MM.1S (cell line): ENCODE measurements at regions not wholly inside any gene's neighbourhood (a gene's known extent, or its start where the extent isn't known, plus 50 kb on each side); places are given as distances from the start of the nearest gene placed in this dataset.

ENCODE experiments used
- DNase-seq: peaks from one replicate; pipeline ENCODE4 v3.0.0-alpha.2; 2015
- H2AFZ ChIP-seq: fragments of 300-600 bp; sonication (generic); 2 replicates; pipeline ENCODE4 v1.6.0; 2016; ENCODE audit warnings: antibody characterized with exemption, low read length
- H3F3A ChIP-seq: fragments of 300-600 bp; sonication (generic); 2 replicates; pipeline ENCODE4 v1.6.1; 2016; ENCODE audit warnings: mild to moderate bottlenecking, antibody characterized with exemption, low read length, moderate library complexity, mixed read lengths; ENCODE audit not compliant: insufficient read depth
- H3K27ac ChIP-seq: fragments of 300-600 bp; sonication (generic); 2 replicates; pipeline ENCODE4 v1.5.1; 2016; ENCODE audit warnings: mild to moderate bottlenecking, low read length
- H3K27me3 ChIP-seq: fragments of 300-600 bp; sonication (generic); replicated peaks from 2 replicates; pipeline ENCODE4 v1.6.0; 2016; ENCODE audit warnings: low read length; ENCODE audit not compliant: insufficient read depth
- H3K36me3 ChIP-seq: fragments of 300-600 bp; sonication (generic); replicated peaks from 2 replicates; pipeline ENCODE4 v1.6.1; 2016; ENCODE audit warnings: mild to moderate bottlenecking, low read length, mixed read lengths; ENCODE audit not compliant: insufficient read depth
- H3K4me1 ChIP-seq: fragments of 300-600 bp; sonication (generic); 2 replicates; pipeline ENCODE4 v1.6.1; 2016; ENCODE audit warnings: low read length, mixed read lengths
- H3K4me2 ChIP-seq: fragments of 300-600 bp; sonication (generic); 2 replicates; pipeline ENCODE4 v1.6.0; 2016; ENCODE audit warnings: low read depth, low read length
- H3K4me3 ChIP-seq: fragments of 300-600 bp; sonication (generic); 2 replicates; pipeline ENCODE4 v1.5.1; 2016; ENCODE audit warnings: low read length, mixed read lengths
- H3K79me2 ChIP-seq: fragments of 300-600 bp; sonication (generic); 2 replicates; pipeline ENCODE4 v1.6.1; 2016; ENCODE audit warnings: mixed run types, low read length, mixed read lengths
- H3K9ac ChIP-seq: fragments of 300-600 bp; sonication (generic); 2 replicates; pipeline ENCODE4 v1.6.1; 2016; ENCODE audit warnings: low read length, mixed read lengths
- H3K9me2 ChIP-seq: fragments of 300-600 bp; sonication (generic); replicated peaks from 2 replicates; pipeline ENCODE4 v1.6.1; 2016; ENCODE audit warnings: mild to moderate bottlenecking, low read length, mixed read lengths; ENCODE audit not compliant: insufficient read depth
- H3K9me3 ChIP-seq: fragments of 300-600 bp; sonication (generic); replicated peaks from 2 replicates; pipeline ENCODE4 v1.6.1; 2016; ENCODE audit warnings: mild to moderate bottlenecking, low read length, mixed read lengths; ENCODE audit not compliant: insufficient read depth
- H4K20me1 ChIP-seq: fragments of 300-600 bp; sonication (generic); 2 replicates; pipeline ENCODE4 v1.6.1; 2016; ENCODE audit warnings: mild to moderate bottlenecking, low read length, moderate library complexity, mixed read lengths; ENCODE audit not compliant: insufficient read depth
- EZH2 ChIP-seq: fragments of 300-600 bp; sonication (generic); optimal IDR thresholded peaks from 2 replicates; pipeline ENCODE3; 2017; ENCODE audit warnings: low read depth, mild to moderate bottlenecking, antibody characterized with exemption, low read length, mixed read lengths
- EZH2phosphoT487 ChIP-seq: fragments of 300-600 bp; sonication (generic); IDR thresholded peaks from 2 replicates; pipeline ENCODE4 v1.6.1; 2018; ENCODE audit warnings: antibody characterized with exemption, low read length
- TF ChIP-seq, protein P1 (sequence below): fragments of 300-600 bp; sonication (generic); IDR thresholded peaks from 2 replicates; pipeline ENCODE4 v1.5.1; 2016; ENCODE audit warnings: antibody characterized with exemption, low read length, mixed read lengths

DNA sequence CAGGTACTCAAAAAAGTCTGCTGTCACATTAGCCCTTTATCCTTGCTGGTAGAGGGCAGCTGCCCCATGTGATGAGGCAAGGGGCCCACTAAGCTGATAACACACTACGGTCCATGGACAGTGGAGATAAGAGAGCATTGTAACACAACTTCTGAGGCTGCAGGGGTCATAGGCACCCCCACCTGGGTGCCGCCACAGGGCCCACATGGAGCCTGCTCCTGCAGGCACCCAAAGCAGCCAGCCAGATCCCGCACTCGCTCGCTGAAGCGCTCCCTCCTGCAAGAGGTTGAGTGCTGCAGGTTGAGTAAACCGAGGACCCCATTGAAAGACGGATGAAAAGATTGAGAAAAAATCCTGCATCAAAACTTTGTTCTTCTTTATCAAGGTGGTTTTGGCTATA lies 566.3 kb upstream of the NOVA1 start:
- Histone ChIP-seq H3F3A (no peaks in the 10 kb centered on the region), H3K9me2 (no peaks in the 10 kb centered on the region), H3K9ac (no peak overlapping the region), H3K4me2 (no peak overlapping the region), H3K4me3 (no peak overlapping the region), H3K79me2 (no peaks in the 10 kb centered on the region), H3K27ac (no peak overlapping the region), H3K4me1 (no peaks in the 10 kb centered on the region), H2AFZ (no peak overlapping the region), H4K20me1 (no peaks in the 10 kb centered on the region), H3K36me3 (no peaks in the 10 kb centered on the region), H3K9me3 (no peaks in the 10 kb centered on the region), H3K27me3 (no peaks in the 10 kb centered on the region)
- TF ChIP-seq EZH2 (no peak), EZH2phosphoT487 (no peak)
- TF ChIP-seq, protein P1, sequence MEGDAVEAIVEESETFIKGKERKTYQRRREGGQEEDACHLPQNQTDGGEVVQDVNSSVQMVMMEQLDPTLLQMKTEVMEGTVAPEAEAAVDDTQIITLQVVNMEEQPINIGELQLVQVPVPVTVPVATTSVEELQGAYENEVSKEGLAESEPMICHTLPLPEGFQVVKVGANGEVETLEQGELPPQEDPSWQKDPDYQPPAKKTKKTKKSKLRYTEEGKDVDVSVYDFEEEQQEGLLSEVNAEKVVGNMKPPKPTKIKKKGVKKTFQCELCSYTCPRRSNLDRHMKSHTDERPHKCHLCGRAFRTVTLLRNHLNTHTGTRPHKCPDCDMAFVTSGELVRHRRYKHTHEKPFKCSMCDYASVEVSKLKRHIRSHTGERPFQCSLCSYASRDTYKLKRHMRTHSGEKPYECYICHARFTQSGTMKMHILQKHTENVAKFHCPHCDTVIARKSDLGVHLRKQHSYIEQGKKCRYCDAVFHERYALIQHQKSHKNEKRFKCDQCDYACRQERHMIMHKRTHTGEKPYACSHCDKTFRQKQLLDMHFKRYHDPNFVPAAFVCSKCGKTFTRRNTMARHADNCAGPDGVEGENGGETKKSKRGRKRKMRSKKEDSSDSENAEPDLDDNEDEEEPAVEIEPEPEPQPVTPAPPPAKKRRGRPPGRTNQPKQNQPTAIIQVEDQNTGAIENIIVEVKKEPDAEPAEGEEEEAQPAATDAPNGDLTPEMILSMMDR, result no peak
- no peak for DNase-seq

DNA sequence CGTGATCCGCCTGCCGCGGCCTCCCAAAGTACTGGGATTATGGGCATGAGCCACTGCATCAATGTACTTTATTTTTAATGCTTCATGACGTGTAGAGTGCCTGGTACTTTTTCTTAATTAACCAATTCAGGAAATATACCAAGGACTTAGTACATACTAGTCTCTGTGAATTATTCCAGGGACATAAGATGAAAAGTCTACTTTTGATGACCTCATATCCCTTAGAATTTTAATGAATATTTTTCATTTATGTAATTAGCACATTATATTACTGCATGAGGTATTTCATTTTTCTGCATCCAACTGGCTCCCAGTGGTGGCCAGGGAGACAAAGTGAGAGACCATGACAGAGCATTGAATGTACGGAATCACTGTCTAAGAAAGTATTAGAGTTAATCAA lies 577.7 kb upstream of the NOVA1 start:
- Histone ChIP-seq H3K4me3 (no peak overlapping the region), H3K9me2 (no peaks in the 10 kb centered on the region), H3K27me3 (no peaks in the 10 kb centered on the region), H3K9me3 (no peaks in the 10 kb centered on the region), H3K4me1 (no peaks in the 10 kb centered on the region), H3K27ac (no peak overlapping the region), H3K36me3 (no peaks in the 10 kb centered on the region), H4K20me1 (no peaks in the 10 kb centered on the region), H3K9ac (no peak overlapping the region), H3F3A (no peaks in the 10 kb centered on the region), H3K79me2 (no peaks in the 10 kb centered on the region), H2AFZ (no peak overlapping the region), H3K4me2 (no peak overlapping the region)
- no peak for TF ChIP-seq EZH2phosphoT487
- TF ChIP-seq EZH2, result no peak
- TF ChIP-seq, protein P1, result no peak
- no peak for DNase-seq

DNA sequence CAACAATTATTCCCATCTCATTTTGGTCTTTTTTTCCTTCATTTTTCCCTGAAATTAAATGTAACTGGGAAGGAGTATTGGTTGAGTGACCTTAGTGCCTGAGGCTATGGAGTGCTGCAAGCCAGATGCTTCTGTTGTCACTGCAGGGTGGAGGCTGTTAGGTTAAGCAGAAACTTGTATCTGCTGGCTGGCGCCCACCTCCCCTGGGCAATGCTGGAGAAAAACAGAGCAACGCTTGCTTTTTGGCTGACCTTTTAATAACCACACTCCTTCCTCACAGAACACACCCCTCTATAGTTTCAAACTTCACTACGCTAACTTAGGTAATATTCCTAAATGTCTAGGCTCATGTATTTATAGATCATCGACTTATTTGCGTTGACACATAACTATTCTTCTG lies 583.5 kb upstream of the NOVA1 start:
- H3K9ac ChIP-seq, result no peak overlapping the region
- no peaks in the 10 kb centered on the region for H3K36me3 ChIP-seq
- H3K4me2 ChIP-seq, result no peak overlapping the region
- H3K79me2 ChIP-seq, result no peaks in the 10 kb centered on the region
- H3K27me3 ChIP-seq, result no peaks in the 10 kb centered on the region
- H3K9me2 ChIP-seq, result no peaks in the 10 kb centered on the region
- no peak for DNase-seq
- H2AFZ ChIP-seq, result no peak overlapping the region
- H3K9me3 ChIP-seq, result no peaks in the 10 kb centered on the region
- no peaks in the 10 kb centered on the region for H4K20me1 ChIP-seq
- TF ChIP-seq EZH2 (no peak), EZH2phosphoT487 (no peak)
- TF ChIP-seq, protein P1, result no peak
- no peak overlapping the region for H3K27ac ChIP-seq
- H3K4me1 ChIP-seq, result no peaks in the 10 kb centered on the region
- H3K4me3 ChIP-seq, result no peak overlapping the region
- no peaks in the 10 kb centered on the region for H3F3A ChIP-seq

DNA sequence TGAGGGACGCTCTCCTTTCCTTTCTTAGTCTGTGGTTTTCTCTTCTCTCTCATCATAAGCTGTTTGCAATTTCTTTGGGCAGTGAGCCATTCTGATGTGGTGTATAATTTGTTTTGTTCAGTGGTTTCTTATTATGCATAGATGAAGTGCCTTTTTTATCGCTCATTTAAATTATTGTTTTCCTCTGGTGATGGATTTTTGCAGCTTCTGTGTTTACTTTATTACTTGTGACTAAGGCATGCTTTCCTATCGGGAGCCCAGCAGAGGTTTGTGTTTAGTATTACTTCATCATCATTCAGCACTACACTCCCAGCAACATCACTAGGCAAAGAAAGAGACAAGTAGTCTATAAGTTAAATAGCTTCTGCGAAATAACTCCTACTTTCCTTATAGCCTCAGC lies 586.6 kb upstream of the NOVA1 start:
- no peak overlapping the region for H3K4me3 ChIP-seq
- no peaks in the 10 kb centered on the region for H3K4me1 ChIP-seq
- no peaks in the 10 kb centered on the region for H3K9me3 ChIP-seq
- H3K4me2 ChIP-seq, result no peak overlapping the region
- H3F3A ChIP-seq, result no peaks in the 10 kb centered on the region
- no peaks in the 10 kb centered on the region for H3K27me3 ChIP-seq
- no peaks in the 10 kb centered on the region for H3K9me2 ChIP-seq
- TF ChIP-seq, protein P1, result no peak
- TF ChIP-seq EZH2phosphoT487 (no peak), EZH2 (no peak)
- no peak overlapping the region for H2AFZ ChIP-seq
- H3K79me2 ChIP-seq, result no peaks in the 10 kb centered on the region
- no peak overlapping the region for H3K9ac ChIP-seq
- no peak for DNase-seq
- no peaks in the 10 kb centered on the region for H4K20me1 ChIP-seq
- H3K36me3 ChIP-seq, result no peaks in the 10 kb centered on the region
- H3K27ac ChIP-seq, result no peak overlapping the region
